Kidney tubule cell (primary cell): ENCODE measurements at regions not wholly inside any gene's neighbourhood (a gene's known extent, or its start where the extent isn't known, plus 50 kb on each side); places are given as distances from the start of the nearest gene placed in this dataset.
"Not testable (repeated sequence)": the region's sequence is repeated elsewhere in the genome, so short reads cannot be mapped to it uniquely, and the experiment has no call there.

Experiments used
- DNase-seq: peaks from one replicate; pipeline ENCODE4 v3.0.0-alpha.2; 2018; ENCODE audit warnings: low spot score

- not testable (repeated sequence) for DNase-seq
Measured at GRCh38 chr5:96171973-96172372, 210.3 kb upstream of the ELL2 start.

- not testable (repeated sequence) for DNase-seq
Measured at GRCh38 chr5:96170481-96171125, 209.0 kb upstream of the ELL2 start.

- DNase-seq, result not testable (repeated sequence)
Measured at GRCh38 chr5:96168833-96169232, 207.2 kb upstream of the ELL2 start.

GRCh38 chr5:96159043-96159442 is 197.4 kb upstream of the ELL2 start:
- DNase-seq, result peak; percentile 19

GRCh38 chr5:96157841-96158291 is 196.2 kb upstream of the ELL2 start:
- peak; percentile 44 for DNase-seq

GRCh38 chr5:96157077-96157780 is 195.6 kb upstream of the ELL2 start:
- DNase-seq, result peak; percentile 69

GRCh38 chr5:96155147-96155546 is 193.5 kb upstream of the ELL2 start:
- DNase-seq, result no peak

- peak; percentile 56 for DNase-seq
Measured at GRCh38 chr5:96151891-96152290, 190.2 kb upstream of the ELL2 start.

- no peak for DNase-seq
Measured at GRCh38 chr5:96150007-96150406, 188.4 kb upstream of the ELL2 start.

- DNase-seq, result no peak
Measured at GRCh38 chr5:96149546-96149945, 187.9 kb upstream of the ELL2 start.

- no peak for DNase-seq
Measured at GRCh38 chr5:96149021-96149420, 187.4 kb upstream of the ELL2 start.

GRCh38 chr5:96148376-96148775 is 186.7 kb upstream of the ELL2 start:
- DNase-seq, result no peak

GRCh38 chr5:96147866-96148265 is 186.2 kb upstream of the ELL2 start:
- DNase-seq, result no peak

- DNase-seq, result peak; percentile 75
Measured at GRCh38 chr5:96146675-96147074, 185.0 kb upstream of the ELL2 start.

GRCh38 chr5:96144289-96144688 is 182.6 kb upstream of the ELL2 start:
- no peak for DNase-seq

GRCh38 chr5:96143450-96143849 is 181.8 kb upstream of the ELL2 start:
- no peak for DNase-seq

GRCh38 chr5:96142786-96143434 is 181.3 kb upstream of the ELL2 start:
- no peak for DNase-seq

GRCh38 chr5:96142184-96142781 is 180.6 kb upstream of the ELL2 start:
- DNase-seq, result no peak

- DNase-seq, result no peak
Measured at GRCh38 chr5:96141749-96142148, 180.1 kb upstream of the ELL2 start.

GRCh38 chr5:96140496-96140895 is 178.8 kb upstream of the ELL2 start:
- DNase-seq, result no peak

- DNase-seq, result no peak
Measured at GRCh38 chr5:96140084-96140483, 178.4 kb upstream of the ELL2 start.

- no peak for DNase-seq
Measured at GRCh38 chr5:96134886-96135285, 173.2 kb upstream of the ELL2 start.
